OCI-LY7 (cell line): ENCODE measurements at regions not wholly inside any gene's neighbourhood (a gene's known extent, or its start where the extent isn't known, plus 50 kb on each side); places are given as distances from the start of the nearest gene placed in this dataset.

Source experiments
- BruUV-seq: library from RNA; stranded (reverse); fragments of 400-500 nt; replicated peaks from 2 replicates; lab custom pipeline; 2021; lab: Mats Ljungman, UMichigan
- CTCF ChIA-PET: fragments of 300-600 bp; sonication (Branson Sonifier 250); formaldehyde crosslinking; loops from one replicate; lab custom pipeline; 2022; ENCODE audit warnings: antibody characterized with exemption; ENCODE audit not compliant: unreplicated experiment; lab: Charles Lee
- POLR2A ChIA-PET: fragments of 300-600 bp; sonication (Branson Sonifier 250); formaldehyde crosslinking; loops from one replicate; lab custom pipeline; 2022; ENCODE audit warnings: antibody characterized with exemption; lab: Charles Lee
- DNase-seq: peaks from one replicate; pipeline ENCODE4 v3.0.0-alpha.2; 2015; ENCODE audit warnings: low spot score
- H2AFZ ChIP-seq: fragments of 200-600 bp; sonication (generic), shearing (Covaris generic); 2 replicates; pipeline ENCODE4 v1.6.1; 2014; ENCODE audit warnings: mild to moderate bottlenecking, antibody characterized with exemption, low read length, moderate library complexity
- H3K27ac ChIP-seq: fragments of 200-600 bp; sonication (generic); 2 replicates; pipeline ENCODE4 v1.5.1; 2014; ENCODE audit warnings: mixed run types, low read depth, mild to moderate bottlenecking, moderate library complexity, low read length, inconsistent platforms; ENCODE audit not compliant: poor library complexity, severe bottlenecking
- H3K36me3 ChIP-seq: fragments of 200-600 bp; sonication (generic); 2 replicates; pipeline ENCODE4 v1.6.1; 2014; ENCODE audit warnings: mild to moderate bottlenecking, antibody characterized with exemption, low read length, moderate library complexity, mixed read lengths; ENCODE audit not compliant: insufficient read depth
- H3K4me1 ChIP-seq: fragments of 200-600 bp; sonication (generic); 2 replicates; pipeline ENCODE4 v1.5.1; 2014; ENCODE audit warnings: mild to moderate bottlenecking, low read length; ENCODE audit not compliant: insufficient read depth, poor library complexity, severe bottlenecking
- H3K4me2 ChIP-seq: fragments of 200-600 bp; sonication (generic); 2 replicates; pipeline ENCODE4 v1.6.1; 2014; ENCODE audit warnings: mild to moderate bottlenecking, low read length
- H3K4me3 ChIP-seq: fragments of 200-600 bp; sonication (generic); 2 replicates; pipeline ENCODE4 v1.5.1; 2014; ENCODE audit warnings: mild to moderate bottlenecking, low read depth, low read length; ENCODE audit not compliant: poor library complexity, severe bottlenecking
- H3K79me2 ChIP-seq: fragments of 200-600 bp; sonication (generic); 2 replicates; pipeline ENCODE4 v1.6.1; 2016; ENCODE audit warnings: low read depth, mild to moderate bottlenecking, low read length, moderate library complexity, mixed read lengths; ENCODE audit not compliant: insufficient read depth
- H3K9me2 ChIP-seq: fragments of 200-600 bp; sonication (generic); 2 replicates; pipeline ENCODE4 v1.6.1; 2016; ENCODE audit warnings: mild to moderate bottlenecking, low read length, mixed read lengths; ENCODE audit not compliant: insufficient read depth
- H3K9me3 ChIP-seq: fragments of 200-600 bp; sonication (generic); 2 replicates; pipeline ENCODE4 v1.6.1; 2014; ENCODE audit warnings: mild to moderate bottlenecking, mixed run types, low read length, mixed read lengths
- H4K20me1 ChIP-seq: fragments of 200-600 bp; sonication (generic); 2 replicates; pipeline ENCODE4 v1.6.1; 2014; ENCODE audit warnings: mild to moderate bottlenecking, antibody characterized with exemption, low read length, moderate library complexity, mixed read lengths; ENCODE audit not compliant: insufficient read depth
- EZH2phosphoT487 ChIP-seq: fragments of 200-600 bp; sonication (generic); IDR thresholded peaks from 2 replicates; pipeline ENCODE4 v1.6.1; 2018; ENCODE audit warnings: low read depth, borderline replicate concordance, mild to moderate bottlenecking, mixed run types, antibody characterized with exemption, low read length, moderate library complexity, mixed read lengths
- intact Hi-C: fragments of 100-400 bp; cut with micrococcal nuclease; formaldehyde crosslinking; loops from one replicate; pipeline ENCODE4 v1.10.0; 2022; ENCODE audit not compliant: unreplicated experiment
- TF ChIP-seq, protein P1 (sequence below): fragments of 200-600 bp; sonication (generic); conservative IDR thresholded peaks from 2 replicates; pipeline ENCODE4 v1.5.1; 2014; ENCODE audit warnings: mild to moderate bottlenecking, antibody characterized with exemption, low read length, moderate library complexity, mixed read lengths

DNA sequence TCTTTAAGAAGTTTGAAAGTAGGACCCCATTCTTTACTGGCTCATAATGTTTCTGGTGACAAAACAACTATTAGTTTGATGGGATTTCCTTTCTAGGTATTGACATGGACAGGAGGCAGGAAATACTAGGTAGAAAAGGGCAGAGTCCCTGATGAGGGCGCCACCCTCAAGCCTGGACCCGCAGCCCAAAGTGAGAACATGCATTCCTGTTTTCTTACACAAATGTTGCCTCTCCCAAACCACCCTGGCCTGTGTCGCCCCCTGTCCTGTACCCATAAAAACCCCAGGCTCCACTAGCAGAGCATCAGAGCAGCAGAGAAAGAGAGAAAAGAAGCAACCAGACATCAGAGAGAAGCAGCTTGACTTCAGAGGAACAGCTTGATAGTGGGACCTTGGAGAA lies 1055.2 kb upstream of the POT1 start:
- TF ChIP-seq, protein P1, sequence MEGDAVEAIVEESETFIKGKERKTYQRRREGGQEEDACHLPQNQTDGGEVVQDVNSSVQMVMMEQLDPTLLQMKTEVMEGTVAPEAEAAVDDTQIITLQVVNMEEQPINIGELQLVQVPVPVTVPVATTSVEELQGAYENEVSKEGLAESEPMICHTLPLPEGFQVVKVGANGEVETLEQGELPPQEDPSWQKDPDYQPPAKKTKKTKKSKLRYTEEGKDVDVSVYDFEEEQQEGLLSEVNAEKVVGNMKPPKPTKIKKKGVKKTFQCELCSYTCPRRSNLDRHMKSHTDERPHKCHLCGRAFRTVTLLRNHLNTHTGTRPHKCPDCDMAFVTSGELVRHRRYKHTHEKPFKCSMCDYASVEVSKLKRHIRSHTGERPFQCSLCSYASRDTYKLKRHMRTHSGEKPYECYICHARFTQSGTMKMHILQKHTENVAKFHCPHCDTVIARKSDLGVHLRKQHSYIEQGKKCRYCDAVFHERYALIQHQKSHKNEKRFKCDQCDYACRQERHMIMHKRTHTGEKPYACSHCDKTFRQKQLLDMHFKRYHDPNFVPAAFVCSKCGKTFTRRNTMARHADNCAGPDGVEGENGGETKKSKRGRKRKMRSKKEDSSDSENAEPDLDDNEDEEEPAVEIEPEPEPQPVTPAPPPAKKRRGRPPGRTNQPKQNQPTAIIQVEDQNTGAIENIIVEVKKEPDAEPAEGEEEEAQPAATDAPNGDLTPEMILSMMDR = no peak
- no peak for TF ChIP-seq EZH2phosphoT487
- intact Hi-C loops = no loop called here
- H3K79me2 ChIP-seq = no peaks in the 10 kb centered on the region

DNA sequence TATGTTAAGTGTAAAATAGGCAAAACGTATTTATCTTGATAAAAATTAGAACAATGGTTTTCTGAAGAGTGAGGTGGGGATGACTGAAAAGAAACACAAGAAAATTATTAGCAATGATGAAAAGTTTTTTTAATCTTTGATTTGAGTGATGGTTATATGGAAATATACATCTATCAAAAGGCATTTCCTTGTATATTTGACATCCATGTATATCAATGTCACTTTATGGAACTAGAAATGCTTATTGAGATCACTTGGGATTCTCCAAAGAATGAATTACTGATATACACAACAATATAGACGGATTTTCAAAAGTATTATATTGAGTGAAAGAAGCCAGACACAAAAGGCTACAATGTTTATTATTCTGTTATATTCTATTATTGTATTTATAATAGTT lies 1042.0 kb upstream of the POT1 start:
- CTCF ChIA-PET = no interaction called here
- no peak overlapping the region for H3K4me3 ChIP-seq
- intact Hi-C loops = no loop called here

More for the DNA sequence above, 1055.2 kb upstream of the POT1 start:
- Histone ChIP-seq H3K4me3 (no peak overlapping the region), H3K36me3 (no peaks in the 10 kb centered on the region), H3K27ac (no peak overlapping the region), H3K4me2 (no peak overlapping the region), H4K20me1 (no peaks in the 10 kb centered on the region), H3K9me2 (no peaks in the 10 kb centered on the region), H2AFZ (no peak overlapping the region), H3K4me1 (no peaks in the 10 kb centered on the region), H3K9me3 (no peaks in the 10 kb centered on the region)
- CTCF ChIA-PET = no interaction called here
- BruUV-seq = no TSS peak
- POLR2A ChIA-PET = no interaction called here
- no peak for DNase-seq

DNA sequence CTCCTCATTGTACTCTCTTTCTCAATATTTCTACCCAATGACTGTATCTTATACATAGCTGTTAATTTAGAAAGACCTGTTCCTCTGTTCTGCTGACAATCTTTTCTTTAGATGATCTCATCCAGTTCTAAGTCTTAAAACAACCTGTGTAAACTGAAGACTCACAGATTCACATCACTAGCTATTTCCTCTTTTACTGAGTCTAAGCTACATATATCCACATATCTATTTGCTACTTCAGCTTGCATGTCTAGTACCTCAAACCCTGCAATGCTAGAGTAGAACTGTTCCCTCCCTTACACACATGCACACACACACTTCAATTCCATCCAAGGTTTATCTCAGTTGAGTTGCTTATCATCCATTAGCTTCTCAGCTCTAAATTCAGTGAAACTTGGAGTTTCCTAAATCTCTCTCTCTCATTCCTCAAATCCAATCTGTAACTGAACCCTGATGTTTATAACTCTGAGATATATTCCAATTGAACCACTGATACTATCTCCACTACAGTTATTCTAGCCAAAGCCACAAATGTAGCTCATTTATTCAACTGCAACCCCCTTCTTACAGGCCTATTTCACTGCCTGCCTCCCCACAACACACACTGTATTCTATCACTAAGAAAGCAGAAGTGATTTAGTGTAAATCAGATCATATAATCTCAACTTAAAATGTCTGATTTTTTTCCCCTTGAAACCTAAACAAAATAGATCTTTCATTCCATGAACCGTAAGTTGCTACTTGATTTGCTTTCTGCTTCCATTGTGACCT lies 1036.8 kb upstream of the POT1 start:
- POLR2A ChIA-PET = interaction anchor here (0.8 kb wide), 1 partner anchor 21 kb away, joined by 3 read pairs; no protein-coding TSS in a partner anchor
- no TSS peak for BruUV-seq
- Histone ChIP-seq H3K4me2 (no peak overlapping the region), H4K20me1 (no peaks in the 10 kb centered on the region), H3K9me3 (no peaks in the 10 kb centered on the region), H3K4me3 (no peak overlapping the region), H3K9me2 (no peaks in the 10 kb centered on the region), H2AFZ (no peak overlapping the region), H3K36me3 (no peaks in the 10 kb centered on the region), H3K79me2 (no peaks in the 10 kb centered on the region), H3K27ac (no peak overlapping the region), H3K4me1 (no peaks in the 10 kb centered on the region)
- CTCF ChIA-PET = no interaction called here
- intact Hi-C loops = no loop called here
- DNase-seq = no peak
- TF ChIP-seq, protein P1 = no peak
- no peak for TF ChIP-seq EZH2phosphoT487

More for the DNA sequence above, 1042.0 kb upstream of the POT1 start:
- DNase-seq = no peak
- Histone ChIP-seq H3K4me2 (no peak overlapping the region), H4K20me1 (no peaks in the 10 kb centered on the region), H3K27ac (no peak overlapping the region), H3K36me3 (no peaks in the 10 kb centered on the region), H3K9me3 (no peaks in the 10 kb centered on the region), H3K79me2 (no peaks in the 10 kb centered on the region), H3K4me1 (no peaks in the 10 kb centered on the region), H3K9me2 (no peaks in the 10 kb centered on the region), H2AFZ (no peak overlapping the region)
- POLR2A ChIA-PET = no interaction called here
- TF ChIP-seq EZH2phosphoT487 = no peak
- TF ChIP-seq, protein P1 = no peak
- BruUV-seq = no TSS peak
